ENCODE measurements at regions not wholly inside any gene's neighbourhood (a gene's known extent, or its start where the extent isn't known, plus 50 kb on each side); places are given as distances from the start of the nearest gene placed in this dataset.

DNA sequence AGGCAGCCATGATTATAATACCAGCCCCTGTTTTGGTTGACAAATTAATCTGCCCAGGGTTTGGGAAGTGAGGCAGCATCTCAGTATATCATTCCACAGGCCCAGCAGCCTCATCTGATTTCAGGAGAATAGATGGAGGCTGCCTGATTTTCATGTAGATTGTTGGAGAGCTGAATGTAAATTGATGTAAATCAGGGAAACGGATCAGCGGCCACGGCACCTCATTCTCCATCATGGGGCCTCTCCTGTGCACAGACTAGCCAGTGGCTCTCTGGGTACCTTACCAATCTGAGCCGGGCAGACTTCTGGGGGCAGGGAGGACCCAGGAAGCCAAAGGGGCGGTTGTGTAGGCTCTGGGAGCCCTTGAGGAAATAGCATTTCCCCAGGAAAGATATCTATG is 63.7 kb upstream of the GSC start (continued):
- TF ChIP-seq TAF7 (optimal IDR thresholded peaks at IDR 0.05; ENCODE audit: borderline replicate concordance, low read depth, low read length): no peak
- TF ChIP-seq POLR2A (IDR thresholded peaks at IDR 0.05; ENCODE audit: control extremely low read depth in 1 of 2, low read depth in 2 of 2, low read length in 2 of 2): no peak
- TF ChIP-seq SIX5 (IDR thresholded peaks at IDR 0.05; ENCODE audit: low read depth, low read length): no peak
- TF ChIP-seq, protein P1, sequence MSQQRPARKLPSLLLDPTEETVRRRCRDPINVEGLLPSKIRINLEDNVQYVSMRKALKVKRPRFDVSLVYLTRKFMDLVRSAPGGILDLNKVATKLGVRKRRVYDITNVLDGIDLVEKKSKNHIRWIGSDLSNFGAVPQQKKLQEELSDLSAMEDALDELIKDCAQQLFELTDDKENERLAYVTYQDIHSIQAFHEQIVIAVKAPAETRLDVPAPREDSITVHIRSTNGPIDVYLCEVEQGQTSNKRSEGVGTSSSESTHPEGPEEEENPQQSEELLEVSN (IDR thresholded peaks at IDR 0.05): no peak
- TF ChIP-seq, protein P2, sequence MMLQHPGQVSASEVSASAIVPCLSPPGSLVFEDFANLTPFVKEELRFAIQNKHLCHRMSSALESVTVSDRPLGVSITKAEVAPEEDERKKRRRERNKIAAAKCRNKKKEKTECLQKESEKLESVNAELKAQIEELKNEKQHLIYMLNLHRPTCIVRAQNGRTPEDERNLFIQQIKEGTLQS (IDR thresholded peaks at IDR 0.05; ENCODE audit: insufficient read depth, low read depth, low read length): no peak
- TF ChIP-seq SP4 (IDR thresholded peaks at IDR 0.05; ENCODE audit: low read length): no peak

Data from H1 (cell line).